Mucosa of rectum (tissue), 2 donors: ENCODE measurements at regions not wholly inside any gene's neighbourhood (a gene's known extent, or its start where the extent isn't known, plus 50 kb on each side); places are given as distances from the start of the nearest gene placed in this dataset.
"Not testable (repeated sequence)": the region's sequence is repeated elsewhere in the genome, so short reads cannot be mapped to it uniquely, and the experiment has no call there.

ENCODE experiments used
- H3K27ac ChIP-seq, 2 donors: one replicate each; pipeline ENCODE4 v1.7.0; 2013; ENCODE audit warnings: inconsistent platforms in 2 of 2, low read depth in 2 of 2, low read length in 2 of 2
- H3K27me3 ChIP-seq, 2 donors: one replicate each; pipeline ENCODE4 v1.7.0; 2013; ENCODE audit warnings: low read length in 2 of 2; ENCODE audit not compliant: control insufficient read depth in 2 of 2, insufficient read depth in 2 of 2
- H3K36me3 ChIP-seq, 2 donors: one replicate each; pipeline ENCODE4 v1.7.0; 2013; ENCODE audit warnings: low read length in 2 of 2; ENCODE audit not compliant: control insufficient read depth in 2 of 2, insufficient read depth in 2 of 2
- H3K4me1 ChIP-seq, 2 donors: one replicate each; pipeline ENCODE4 v1.7.0; 2013; ENCODE audit warnings: low read length in 2 of 2, mild to moderate bottlenecking in 1 of 2; ENCODE audit not compliant: control insufficient read depth in 2 of 2, insufficient read depth in 2 of 2
- H3K4me3 ChIP-seq, 2 donors: one replicate each; pipeline ENCODE4 v1.7.0; 2013; ENCODE audit warnings: low read length in 2 of 2
- H3K9ac ChIP-seq, 2 donors: one replicate each; pipeline ENCODE4 v1.7.0; 2013; ENCODE audit warnings: low read length in 2 of 2, low read depth in 1 of 2, mild to moderate bottlenecking in 1 of 2
- H3K9me3 ChIP-seq, 2 donors: one replicate each; pipeline ENCODE4 v1.7.0; 2013; ENCODE audit warnings: low read length in 2 of 2; ENCODE audit not compliant: control insufficient read depth in 2 of 2
- donor health status: healthy.
- donor health status: Normal muscosa, but diverticular disease.

- Histone ChIP-seq H3K27me3 (no peaks in the 10 kb centered on the region), H3K27ac (no peak overlapping the region), H3K4me3 (no peak overlapping the region), H3K4me1 (no peaks in the 10 kb centered on the region), H3K36me3 (no peaks in the 10 kb centered on the region), H3K9me3 (no peaks in the 10 kb centered on the region), H3K9ac (no peak overlapping the region)
These were observed 79.7 kb upstream of the CCND2 start for GRCh38 chr12:4193821-4194220.

- H3K4me3 ChIP-seq: no peak overlapping the region
- no peaks in the 10 kb centered on the region for H3K9me3 ChIP-seq
- H3K9ac ChIP-seq: no peak overlapping the region
- H3K36me3 ChIP-seq: no peaks in the 10 kb centered on the region
- H3K27me3 ChIP-seq: no peaks in the 10 kb centered on the region
- H3K4me1 ChIP-seq: no peaks in the 10 kb centered on the region
- no peak overlapping the region for H3K27ac ChIP-seq
These were observed 81.9 kb upstream of the CCND2 start for GRCh38 chr12:4191642-4192041.

- Histone ChIP-seq H3K27me3 (no peaks in the 10 kb centered on the region), H3K9me3 (no peaks in the 10 kb centered on the region), H3K4me3 (no peak overlapping the region), H3K4me1 (no peaks in the 10 kb centered on the region), H3K27ac (no peak overlapping the region), H3K36me3 (no peaks in the 10 kb centered on the region), H3K9ac (no peak overlapping the region)
These were observed 82.4 kb upstream of the CCND2 start for GRCh38 chr12:4191149-4191548.

- Histone ChIP-seq H3K4me1 (no peaks in the 10 kb centered on the region), H3K27me3 (no peaks in the 10 kb centered on the region), H3K27ac (no peak overlapping the region), H3K36me3 (no peaks in the 10 kb centered on the region), H3K9me3 (no peaks in the 10 kb centered on the region), H3K9ac (no peak overlapping the region), H3K4me3 (no peak overlapping the region)
These were observed 83.0 kb upstream of the CCND2 start for GRCh38 chr12:4190366-4191063.

GRCh38 chr12:4189721-4190120 is 83.8 kb upstream of the CCND2 start:
- Histone ChIP-seq H3K27me3 (no peaks in the 10 kb centered on the region), H3K9me3 (no peaks in the 10 kb centered on the region), H3K9ac (no peak overlapping the region), H3K4me3 (no peak overlapping the region), H3K4me1 (no peaks in the 10 kb centered on the region), H3K36me3 (no peaks in the 10 kb centered on the region), H3K27ac (no peak overlapping the region)

- Histone ChIP-seq H3K9ac (no peak overlapping the region), H3K4me1 (no peaks in the 10 kb centered on the region), H3K27ac (no peak overlapping the region), H3K27me3 (no peaks in the 10 kb centered on the region), H3K9me3 (no peaks in the 10 kb centered on the region), H3K4me3 (no peak overlapping the region), H3K36me3 (no peaks in the 10 kb centered on the region)
These were observed 85.6 kb upstream of the CCND2 start for GRCh38 chr12:4187916-4188315.

GRCh38 chr12:4187315-4187714 is 86.2 kb upstream of the CCND2 start:
- not testable (repeated sequence) for H3K27ac ChIP-seq, H3K9ac ChIP-seq, H3K27me3 ChIP-seq, H3K4me3 ChIP-seq, H3K9me3 ChIP-seq, H3K36me3 ChIP-seq, H3K4me1 ChIP-seq

GRCh38 chr12:4178424-4179170 is 95.0 kb upstream of the CCND2 start:
- Histone ChIP-seq H3K27ac (no peak overlapping the region), H3K9me3 (no peaks in the 10 kb centered on the region), H3K4me1 (no peaks in the 10 kb centered on the region), H3K9ac (no peak overlapping the region), H3K36me3 (no peaks in the 10 kb centered on the region), H3K27me3 (no peaks in the 10 kb centered on the region), H3K4me3 (no peak overlapping the region)

GRCh38 chr12:4177262-4177661 is 96.3 kb upstream of the CCND2 start:
- Histone ChIP-seq H3K36me3 (no peaks in the 10 kb centered on the region), H3K27ac (no peak overlapping the region), H3K4me1 (no peaks in the 10 kb centered on the region), H3K9ac (no peak overlapping the region), H3K4me3 (no peak overlapping the region), H3K27me3 (no peaks in the 10 kb centered on the region), H3K9me3 (no peaks in the 10 kb centered on the region)

GRCh38 chr12:4176168-4176567 is 97.4 kb upstream of the CCND2 start:
- H3K9me3 ChIP-seq: no peaks in the 10 kb centered on the region
- H3K4me1 ChIP-seq: no peaks in the 10 kb centered on the region
- no peak overlapping the region for H3K27ac ChIP-seq
- H3K9ac ChIP-seq: no peak overlapping the region
- no peaks in the 10 kb centered on the region for H3K27me3 ChIP-seq
- no peak overlapping the region for H3K4me3 ChIP-seq
- H3K36me3 ChIP-seq: no peaks in the 10 kb centered on the region
